NB4 (cell line): ENCODE measurements at regions not wholly inside any gene's neighbourhood (a gene's known extent, or its start where the extent isn't known, plus 50 kb on each side); places are given as distances from the start of the nearest gene placed in this dataset.

Source experiments
- DNase-seq: peaks from one replicate; pipeline ENCODE4 v3.0.0; 2010; ENCODE audit warnings: low read depth
- H3K4me3 ChIP-seq: one replicate; pipeline ENCODE4 v1.5.1; 2011; ENCODE audit warnings: mild to moderate bottlenecking, low read depth, low read length, moderate library complexity
- CTCF ChIP-seq: IDR thresholded peaks from one replicate; pipeline ENCODE4 v1.5.1; 2012; ENCODE audit warnings: low read depth, low read length
- MAX ChIP-seq: IDR thresholded peaks from 2 replicates; pipeline ENCODE4 v1.6.1; 2011; ENCODE audit warnings: low read depth, low read length
- MYC ChIP-seq: IDR thresholded peaks from 2 replicates; pipeline ENCODE4 v1.6.1; 2011; ENCODE audit warnings: low read depth, low read length
- POLR2A ChIP-seq: IDR thresholded peaks from 2 replicates; pipeline ENCODE4 v1.6.1; 2011; ENCODE audit warnings: mild to moderate bottlenecking; ENCODE audit not compliant: insufficient read length; ENCODE audit errors: extremely low read depth

GRCh38 chr3:4119119-4119518 lies 184.1 kb upstream of the SETMAR start:
- TF ChIP-seq MYC = no peak
- no peak overlapping the region for H3K4me3 ChIP-seq
- no peak for DNase-seq

- no peak for TF ChIP-seq MYC
- no peak for TF ChIP-seq POLR2A
- TF ChIP-seq MAX = no peak
- no peak for TF ChIP-seq CTCF
Observed at GRCh38 chr3:4125576-4125975, 177.6 kb upstream of the SETMAR start.

GRCh38 chr3:4138150-4138785 lies 164.9 kb upstream of the SETMAR start:
- H3K4me3 ChIP-seq = no peak overlapping the region
- TF ChIP-seq CTCF (no peak), POLR2A (no peak), MYC (no peak), MAX (no peak)
- no peak for DNase-seq

More at GRCh38 chr3:4125576-4125975, 177.6 kb upstream of the SETMAR start:
- no peak overlapping the region for H3K4me3 ChIP-seq
- no peak for DNase-seq

GRCh38 chr3:4138786-4139431 lies 164.3 kb upstream of the SETMAR start:
- DNase-seq = no peak
- TF ChIP-seq MYC (no peak), CTCF (no peak), POLR2A (no peak), MAX (no peak)
- no peak overlapping the region for H3K4me3 ChIP-seq

- no peak overlapping the region for H3K4me3 ChIP-seq
- TF ChIP-seq MAX = no peak
- no peak for TF ChIP-seq CTCF
- no peak for DNase-seq
Observed at GRCh38 chr3:4139462-4140140, 163.6 kb upstream of the SETMAR start.

- TF ChIP-seq MAX (no peak), CTCF (no peak)
- H3K4me3 ChIP-seq = no peak overlapping the region
- no peak for DNase-seq
Observed at GRCh38 chr3:4140921-4141320, 162.2 kb upstream of the SETMAR start.
